GM12878 (cell line): ENCODE measurements at regions not wholly inside any gene's neighbourhood (a gene's known extent, or its start where the extent isn't known, plus 50 kb on each side); places are given as distances from the start of the nearest gene placed in this dataset.

Experiments used
- ATAC-seq: fragments of 200-7000 bp; cut with Tn5 transposase; 3 replicates; pipeline ENCODE4 v1.9.1; 2020; ENCODE audit warnings: mild to moderate bottlenecking, moderate library complexity
- BruUV-seq: library from RNA; stranded (reverse); fragments of 400-500 nt; replicated peaks from 2 replicates; lab custom pipeline; 2021; lab: Mats Ljungman, UMichigan
- CTCF ChIA-PET: fragments of 300-600 bp; sonication (Branson Sonifier 250); formaldehyde crosslinking; extraction: SDS; loops from one replicate; lab custom pipeline; 2021; ENCODE audit warnings: inconsistent platforms; lab: Yijun Ruan, JAX
- POLR2A ChIA-PET: fragments of 350-600 bp; formaldehyde crosslinking; extraction: SDS; loops from one replicate; lab custom pipeline; 2021; ENCODE audit warnings: inconsistent platforms; lab: Charles Lee
- RAD21 ChIA-PET: fragments of 300-600 bp; sonication (Branson Sonifier 250); formaldehyde crosslinking; loops from one replicate; lab custom pipeline; 2023; ENCODE audit warnings: antibody characterized with exemption; ENCODE audit not compliant: unreplicated experiment; lab: Charles Lee
- SMC1A ChIA-PET: fragments of 300-600 bp; sonication (Branson Sonifier 250); formaldehyde crosslinking; loops from one replicate; lab custom pipeline; 2023; ENCODE audit not compliant: unreplicated experiment, uncharacterized antibody; lab: Charles Lee
- DNase-seq: peaks from one replicate; pipeline ENCODE4 v3.0.0-alpha.2; 2011; ENCODE audit warnings: low read depth, low spot score
- FAIRE-seq: peaks from 3 replicates; lab custom pipeline; 2011; peaks lifted over from hg19 to GRCh38; lab: Jason Lieb, UNC
- H2AFZ ChIP-seq: 2 replicates; pipeline ENCODE4 v1.6.0; 2011; ENCODE audit warnings: low read depth, low read length, control low read depth; ENCODE audit not compliant: control insufficient read depth
- H3K27ac ChIP-seq: 2 replicates; pipeline ENCODE4 v1.5.1; 2011; ENCODE audit warnings: control low read depth; ENCODE audit not compliant: control insufficient read depth, insufficient read depth
- H3K27me3 ChIP-seq, 2 experiments: replicated peaks in 1 of 2; 2 replicates each; pipeline versions ENCODE4 v1.6.0 to v1.6.1; 2011; ENCODE audit warnings: low read length in 1 of 2; ENCODE audit not compliant: control insufficient read depth in 2 of 2, insufficient read depth in 2 of 2
- H3K36me3 ChIP-seq, 2 experiments: 2 replicates each; pipeline ENCODE4 v1.5.1; 2011; ENCODE audit warnings: low read length in 1 of 2; ENCODE audit not compliant: control insufficient read depth in 2 of 2, insufficient read depth in 2 of 2
- H3K4me1 ChIP-seq: 2 replicates; pipeline ENCODE4 v1.6.1; 2011; ENCODE audit warnings: mild to moderate bottlenecking, low read length, moderate library complexity, mixed read lengths; ENCODE audit not compliant: control insufficient read depth, insufficient read depth
- H3K4me2 ChIP-seq: 2 replicates; pipeline ENCODE4 v1.6.0; 2011; ENCODE audit warnings: control low read depth; ENCODE audit not compliant: control insufficient read depth, insufficient read depth
- H3K4me3 ChIP-seq: fragments of 200-600 bp; sonication (generic); 2 replicates; pipeline ENCODE4 v1.5.1; 2016
- H3K79me2 ChIP-seq: 2 replicates; pipeline ENCODE4 v1.6.0; 2011; ENCODE audit warnings: low read length; ENCODE audit not compliant: control insufficient read depth, insufficient read depth
- H3K9ac ChIP-seq: 2 replicates; pipeline ENCODE4 v1.8.0; 2011; ENCODE audit warnings: low read length, control low read depth, mixed read lengths; ENCODE audit not compliant: control insufficient read depth, insufficient read depth
- H3K9me3 ChIP-seq: replicated peaks from 3 replicates; pipeline ENCODE4 v1.5.1; 2011; ENCODE audit warnings: mild to moderate bottlenecking, low read length; ENCODE audit not compliant: control insufficient read depth, insufficient read depth
- H4K20me1 ChIP-seq: 2 replicates; pipeline ENCODE4 v1.6.0; 2011; ENCODE audit not compliant: control insufficient read depth, insufficient read depth
- GABPA ChIP-seq: IDR thresholded peaks from 2 replicates; pipeline ENCODE4 v1.6.1; 2014; ENCODE audit warnings: antibody characterized with exemption, low read depth, mild to moderate bottlenecking, inconsistent platforms
- JUNB ChIP-seq: IDR thresholded peaks from 2 replicates; pipeline ENCODE4 v1.6.1; 2016; ENCODE audit warnings: antibody characterized with exemption, mild to moderate bottlenecking
- SIN3A ChIP-seq: IDR thresholded peaks from 2 replicates; pipeline ENCODE4 v1.6.1; 2012; ENCODE audit warnings: low read depth, low read length, improper control_type of control experiment
- TAF1 ChIP-seq: IDR thresholded peaks from 2 replicates; pipeline ENCODE4 v1.6.1; 2011; ENCODE audit warnings: mild to moderate bottlenecking, low read depth, low read length, borderline replicate concordance
- TBL1XR1 ChIP-seq: IDR thresholded peaks from 2 replicates; pipeline ENCODE4 v1.6.1; 2012; ENCODE audit warnings: low read depth, low read length, improper control_type of control experiment
- WGBS: methylation state at CpG from one replicate; pipeline ENCODE4 v1.1.6; 2016; ENCODE audit warnings: low lambda C conversion rate; ENCODE audit not compliant: insufficient replicate concordance, insufficient coverage; ENCODE audit errors: missing lambda C conversion rate; 5-methylcytosine and 5-hydroxymethylcytosine counted together
- in situ Hi-C: fragments of 300-500 bp; cut with MboI; formaldehyde crosslinking; loops from 9 replicates; pipeline ENCODE4 v1.14.3; 2018; ENCODE audit warnings: mixed read lengths
- intact Hi-C: fragments of 100-400 bp; cut with micrococcal nuclease; formaldehyde crosslinking; loops from one replicate; pipeline ENCODE4 v1.14.2; 2022; ENCODE audit not compliant: unreplicated experiment
- TF ChIP-seq, protein P1 (sequence below): fragments of 450-650 bp; IDR thresholded peaks from 2 replicates; pipeline ENCODE4 v1.6.1; 2017; ENCODE audit warnings: antibody characterized with exemption, mild to moderate bottlenecking, moderate library complexity
- TF ChIP-seq, protein P2 (sequence below): IDR thresholded peaks from 2 replicates; pipeline ENCODE4 v1.6.1; 2011; ENCODE audit warnings: mild to moderate bottlenecking, low read depth, low read length, moderate library complexity; ENCODE audit not compliant: insufficient replicate concordance

DNA sequence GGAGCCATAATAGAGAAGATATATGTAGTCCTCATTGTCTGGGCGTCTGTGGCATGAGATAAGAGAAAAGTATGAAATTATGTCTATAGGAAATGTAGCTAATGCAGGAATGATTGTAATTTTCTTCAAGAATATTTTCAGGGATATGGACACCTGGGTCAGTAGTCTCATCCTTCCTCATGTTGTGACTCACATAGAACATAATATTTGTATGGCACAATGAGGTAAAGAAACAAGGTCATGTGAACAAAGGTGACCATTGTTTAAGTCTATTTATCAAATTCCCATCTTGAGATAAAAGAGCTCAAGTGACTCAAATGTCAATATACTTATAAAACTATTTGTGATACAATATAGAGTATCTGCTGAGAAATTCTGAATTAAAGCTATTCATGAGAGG is 345.5 kb upstream of the ROBO1 start:
- Histone ChIP-seq H3K4me1 (no peaks in the 10 kb centered on the region), H4K20me1 (no peaks in the 10 kb centered on the region), H3K36me3 (no peaks in the 10 kb centered on the region), H3K27me3 (no peaks in the 10 kb centered on the region), H3K79me2 (no peaks in the 10 kb centered on the region), H3K27ac (no peak overlapping the region), H3K4me3 (no peak overlapping the region), H3K9me3 (no peaks in the 10 kb centered on the region), H3K4me2 (no peak overlapping the region), H3K9ac (no peak overlapping the region), H2AFZ (no peak overlapping the region)
- RAD21 ChIA-PET = no interaction called here
- ATAC-seq (no peak), FAIRE-seq (no peak), DNase-seq (no peak)
- CTCF ChIA-PET = no interaction called here
- SMC1A ChIA-PET = no interaction called here
- in situ Hi-C loops (no loop called here), intact Hi-C loops (no loop called here)
- TF ChIP-seq SIN3A (no peak), TBL1XR1 (no peak), TAF1 (no peak), JUNB (no peak), GABPA (no peak)
- TF ChIP-seq, protein P1, sequence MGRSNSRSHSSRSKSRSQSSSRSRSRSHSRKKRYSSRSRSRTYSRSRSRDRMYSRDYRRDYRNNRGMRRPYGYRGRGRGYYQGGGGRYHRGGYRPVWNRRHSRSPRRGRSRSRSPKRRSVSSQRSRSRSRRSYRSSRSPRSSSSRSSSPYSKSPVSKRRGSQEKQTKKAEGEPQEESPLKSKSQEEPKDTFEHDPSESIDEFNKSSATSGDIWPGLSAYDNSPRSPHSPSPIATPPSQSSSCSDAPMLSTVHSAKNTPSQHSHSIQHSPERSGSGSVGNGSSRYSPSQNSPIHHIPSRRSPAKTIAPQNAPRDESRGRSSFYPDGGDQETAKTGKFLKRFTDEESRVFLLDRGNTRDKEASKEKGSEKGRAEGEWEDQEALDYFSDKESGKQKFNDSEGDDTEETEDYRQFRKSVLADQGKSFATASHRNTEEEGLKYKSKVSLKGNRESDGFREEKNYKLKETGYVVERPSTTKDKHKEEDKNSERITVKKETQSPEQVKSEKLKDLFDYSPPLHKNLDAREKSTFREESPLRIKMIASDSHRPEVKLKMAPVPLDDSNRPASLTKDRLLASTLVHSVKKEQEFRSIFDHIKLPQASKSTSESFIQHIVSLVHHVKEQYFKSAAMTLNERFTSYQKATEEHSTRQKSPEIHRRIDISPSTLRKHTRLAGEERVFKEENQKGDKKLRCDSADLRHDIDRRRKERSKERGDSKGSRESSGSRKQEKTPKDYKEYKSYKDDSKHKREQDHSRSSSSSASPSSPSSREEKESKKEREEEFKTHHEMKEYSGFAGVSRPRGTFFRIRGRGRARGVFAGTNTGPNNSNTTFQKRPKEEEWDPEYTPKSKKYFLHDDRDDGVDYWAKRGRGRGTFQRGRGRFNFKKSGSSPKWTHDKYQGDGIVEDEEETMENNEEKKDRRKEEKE = no peak
- TF ChIP-seq, protein P2, sequence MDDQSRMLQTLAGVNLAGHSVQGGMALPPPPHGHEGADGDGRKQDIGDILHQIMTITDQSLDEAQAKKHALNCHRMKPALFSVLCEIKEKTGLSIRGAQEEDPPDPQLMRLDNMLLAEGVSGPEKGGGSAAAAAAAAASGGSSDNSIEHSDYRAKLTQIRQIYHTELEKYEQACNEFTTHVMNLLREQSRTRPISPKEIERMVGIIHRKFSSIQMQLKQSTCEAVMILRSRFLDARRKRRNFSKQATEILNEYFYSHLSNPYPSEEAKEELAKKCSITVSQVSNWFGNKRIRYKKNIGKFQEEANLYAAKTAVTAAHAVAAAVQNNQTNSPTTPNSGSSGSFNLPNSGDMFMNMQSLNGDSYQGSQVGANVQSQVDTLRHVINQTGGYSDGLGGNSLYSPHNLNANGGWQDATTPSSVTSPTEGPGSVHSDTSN = no peak
- WGBS = 0% methylated on average over 1 of the region's 1 CpG
- no TSS peak for BruUV-seq
- POLR2A ChIA-PET = no interaction called here
